AG09319 (cell line): ENCODE measurements at regions not wholly inside any gene's neighbourhood (a gene's known extent, or its start where the extent isn't known, plus 50 kb on each side); places are given as distances from the start of the nearest gene placed in this dataset.

Source experiments
- DNase-seq: peaks from one replicate; pipeline ENCODE4 v3.0.0-alpha.2; 2010; ENCODE audit warnings: low read depth; ENCODE audit errors: extremely low read depth
- TF ChIP-seq, protein P1 (sequence below): IDR thresholded peaks from 2 replicates; pipeline ENCODE4 v1.5.1; 2011; ENCODE audit warnings: low read depth, mild to moderate bottlenecking, inconsistent platforms, low read length, moderate library complexity

DNA sequence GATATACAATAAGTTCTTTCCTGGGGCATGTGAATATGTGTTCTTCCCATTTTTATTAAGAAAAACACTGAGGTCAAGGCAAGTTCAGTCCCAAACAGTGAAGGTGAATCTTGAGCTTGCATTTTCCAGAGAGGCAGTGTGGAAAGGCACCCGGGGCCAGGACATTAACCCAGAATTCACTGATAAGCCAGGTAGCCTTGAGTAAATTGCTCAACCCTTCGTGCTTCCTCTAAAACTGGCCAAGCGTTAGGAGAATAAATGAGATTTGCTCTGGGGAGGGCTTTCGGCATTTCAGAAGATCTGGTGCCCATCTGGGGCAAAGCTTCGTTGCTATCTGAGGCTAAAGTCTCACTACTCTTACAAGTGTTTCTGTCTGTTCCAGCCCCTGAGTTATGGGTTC lies 57.1 kb upstream of the KAZN start:
- DNase-seq, result no peak
- TF ChIP-seq, protein P1, sequence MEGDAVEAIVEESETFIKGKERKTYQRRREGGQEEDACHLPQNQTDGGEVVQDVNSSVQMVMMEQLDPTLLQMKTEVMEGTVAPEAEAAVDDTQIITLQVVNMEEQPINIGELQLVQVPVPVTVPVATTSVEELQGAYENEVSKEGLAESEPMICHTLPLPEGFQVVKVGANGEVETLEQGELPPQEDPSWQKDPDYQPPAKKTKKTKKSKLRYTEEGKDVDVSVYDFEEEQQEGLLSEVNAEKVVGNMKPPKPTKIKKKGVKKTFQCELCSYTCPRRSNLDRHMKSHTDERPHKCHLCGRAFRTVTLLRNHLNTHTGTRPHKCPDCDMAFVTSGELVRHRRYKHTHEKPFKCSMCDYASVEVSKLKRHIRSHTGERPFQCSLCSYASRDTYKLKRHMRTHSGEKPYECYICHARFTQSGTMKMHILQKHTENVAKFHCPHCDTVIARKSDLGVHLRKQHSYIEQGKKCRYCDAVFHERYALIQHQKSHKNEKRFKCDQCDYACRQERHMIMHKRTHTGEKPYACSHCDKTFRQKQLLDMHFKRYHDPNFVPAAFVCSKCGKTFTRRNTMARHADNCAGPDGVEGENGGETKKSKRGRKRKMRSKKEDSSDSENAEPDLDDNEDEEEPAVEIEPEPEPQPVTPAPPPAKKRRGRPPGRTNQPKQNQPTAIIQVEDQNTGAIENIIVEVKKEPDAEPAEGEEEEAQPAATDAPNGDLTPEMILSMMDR, result no peak

DNA sequence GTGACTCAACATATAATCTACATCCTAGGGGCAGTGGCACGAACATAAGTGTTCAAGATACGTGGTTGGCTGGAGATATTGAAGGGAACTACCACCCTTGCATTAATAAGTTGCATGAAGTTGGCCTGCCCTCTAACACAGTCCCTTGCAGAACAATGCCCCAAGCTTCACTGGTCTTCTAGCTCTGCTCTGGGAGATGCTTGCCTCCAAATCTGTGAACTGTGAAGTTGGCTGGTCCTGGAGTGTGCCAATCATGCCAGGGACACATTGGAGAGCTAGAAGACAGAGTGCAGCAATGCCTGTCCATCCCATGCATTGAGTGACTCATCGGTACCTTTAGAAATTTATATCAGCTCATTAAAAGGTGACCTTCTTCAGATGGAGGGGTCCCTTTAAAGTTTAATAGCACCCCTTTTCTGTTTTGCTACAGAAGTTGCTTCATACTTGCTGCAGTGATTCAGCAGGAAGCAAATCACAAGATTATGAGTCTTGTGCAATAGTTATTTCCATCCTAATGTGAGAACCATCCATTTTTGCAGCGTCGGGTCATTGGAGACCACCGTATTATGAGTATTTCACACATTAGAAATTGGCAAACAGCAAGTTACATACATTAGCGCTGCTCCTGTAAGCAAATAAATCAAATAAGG lies 55.2 kb upstream of the KAZN start:
- no peak for DNase-seq
- TF ChIP-seq, protein P1, result no peak

DNA sequence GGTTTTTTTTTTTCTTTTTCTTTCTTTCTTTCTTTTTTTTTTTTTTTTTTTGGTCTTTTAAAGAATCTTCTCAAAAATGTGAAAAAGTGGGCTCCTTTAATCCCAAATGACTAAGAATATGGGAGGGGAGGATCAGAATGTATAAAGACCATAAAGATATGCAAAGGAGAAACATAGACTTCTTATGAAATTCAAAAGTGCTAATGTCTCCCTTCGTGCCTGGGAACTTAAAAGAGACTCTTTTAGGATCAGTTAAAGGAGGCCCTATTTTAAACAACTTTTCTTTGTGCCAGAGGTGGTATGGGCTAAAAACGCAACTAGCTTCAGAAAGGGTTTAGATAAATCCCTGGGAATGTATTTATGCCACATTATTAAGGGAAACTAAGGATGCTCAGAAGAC lies 54.2 kb upstream of the KAZN start:
- DNase-seq, result no peak
- TF ChIP-seq, protein P1, result no peak

DNA sequence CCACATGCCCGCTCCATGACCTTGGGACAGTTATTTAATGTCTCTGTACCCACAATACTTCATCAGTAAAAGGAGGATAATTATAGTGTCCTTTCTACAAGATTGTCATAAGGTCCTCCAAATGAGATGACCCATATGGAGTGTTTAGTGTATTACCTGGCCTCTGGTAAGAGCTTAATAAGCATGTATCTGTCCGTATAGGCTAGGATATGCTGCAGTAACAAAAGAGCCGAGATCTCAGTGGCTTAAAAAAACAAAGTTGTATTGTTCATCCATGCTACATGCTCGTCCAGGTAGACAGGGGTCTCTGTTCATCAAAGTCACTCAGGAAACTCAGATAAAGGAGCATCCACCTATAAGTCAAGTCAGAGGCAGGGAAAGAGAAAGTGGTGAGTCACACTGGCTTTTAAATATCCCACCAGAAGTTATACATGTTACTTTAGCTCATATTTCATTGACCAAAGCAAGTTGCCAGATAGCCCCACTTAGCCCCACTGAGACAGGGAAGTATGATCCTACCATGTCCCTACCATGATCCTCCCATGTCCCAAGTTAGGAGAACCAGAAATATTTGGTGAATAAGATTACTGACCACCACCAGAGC lies 53.0 kb upstream of the KAZN start:
- DNase-seq, result no peak
- TF ChIP-seq, protein P1, result no peak

DNA sequence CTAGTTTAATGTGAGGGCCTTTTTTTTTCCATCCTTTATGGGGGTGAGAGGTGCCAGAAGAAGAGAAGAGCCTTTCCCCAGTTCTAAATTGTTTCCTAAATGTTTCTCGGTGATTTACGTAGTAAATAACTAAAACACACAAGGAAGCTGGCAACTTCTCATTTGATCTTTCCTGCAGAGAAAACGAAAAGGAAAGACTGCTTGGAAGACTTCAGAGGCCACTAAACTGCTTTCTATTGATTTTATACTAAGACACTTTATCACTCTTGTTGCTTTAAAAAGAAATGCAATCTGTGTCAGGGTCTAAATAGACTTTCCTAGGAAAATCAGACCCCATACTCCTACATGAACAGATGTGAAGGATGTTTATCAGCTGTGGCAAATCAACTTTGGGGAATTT lies 52.1 kb upstream of the KAZN start:
- DNase-seq, result no peak
- TF ChIP-seq, protein P1, result no peak
